HEK293 (cell line): ENCODE measurements at regions not wholly inside any gene's neighbourhood (a gene's known extent, or its start where the extent isn't known, plus 50 kb on each side); places are given as distances from the start of the nearest gene placed in this dataset.

Experiments used
- CTCF ChIA-PET: fragments of 350-600 bp; formaldehyde crosslinking; extraction: SDS; loops from one replicate; lab custom pipeline; 2021; ENCODE audit warnings: antibody characterized with exemption; lab: Yijun Ruan, JAX
- POLR2A ChIA-PET: fragments of 300-600 bp; formaldehyde crosslinking; extraction: SDS; loops from one replicate; lab custom pipeline; 2020; ENCODE audit warnings: antibody characterized with exemption, inconsistent platforms; lab: Yijun Ruan, JAX
- H3K27ac ChIP-seq: fragments of 200-500 bp; sonication (Bioruptor generic); 2 replicates; pipeline ENCODE4 v1.5.1; 2014; ENCODE audit warnings: low read depth, low read length, control low read depth, inconsistent platforms; ENCODE audit errors: extremely low read depth
- H3K36me3 ChIP-seq, 2 experiments: fragments of 200-500 bp in 1 of 2; sonication (Bioruptor generic) in 1 of 2; 1 replicate in 1 of 2; 2 replicates in 1 of 2; pipeline ENCODE4 v1.5.1; 2014 to 2017; ENCODE audit warnings: inconsistent platforms in 2 of 2, low read length in 2 of 2; ENCODE audit not compliant: control insufficient read depth in 2 of 2, insufficient read depth in 1 of 2
- H3K4me1 ChIP-seq: fragments of 200-500 bp; sonication (Bioruptor generic); 2 replicates; pipeline ENCODE4 v1.5.1; 2014; ENCODE audit warnings: mild to moderate bottlenecking, low read length, inconsistent platforms; ENCODE audit not compliant: control insufficient read depth, insufficient read depth
- H3K4me3 ChIP-seq: 2 replicates; pipeline ENCODE4 v1.5.1; 2011; ENCODE audit warnings: low read depth, mild to moderate bottlenecking, control low read depth, low read length, moderate library complexity
- H3K9me3 ChIP-seq: fragments of 200-500 bp; sonication (Bioruptor generic); 2 replicates; pipeline ENCODE4 v1.5.1; 2014; ENCODE audit warnings: low read depth, low read length, inconsistent platforms; ENCODE audit not compliant: control insufficient read depth, insufficient read depth
- ATF2 ChIP-seq: fragments of 450-650 bp; formaldehyde crosslinking; IDR thresholded peaks from 2 replicates; pipeline ENCODE4 v1.5.1; 2016; ENCODE audit warnings: missing biosample characterization, missing genetic modification characterization, low read depth
- ELK4 ChIP-seq: IDR thresholded peaks from 2 replicates; pipeline ENCODE4 v1.6.1; 2011; ENCODE audit warnings: mild to moderate bottlenecking, low read depth, low read length, borderline replicate concordance
- GLIS2 ChIP-seq: fragments of 450-650 bp; formaldehyde crosslinking; IDR thresholded peaks from 2 replicates; pipeline ENCODE4 v1.5.1; 2016; ENCODE audit warnings: missing biosample characterization, missing genetic modification characterization
- OSR2 ChIP-seq: fragments of 450-650 bp; formaldehyde crosslinking; IDR thresholded peaks from 2 replicates; pipeline ENCODE4 v1.5.1; 2016; ENCODE audit warnings: missing biosample characterization, missing genetic modification characterization
- SCRT2 ChIP-seq: fragments of 450-650 bp; formaldehyde crosslinking; IDR thresholded peaks from 2 replicates; pipeline ENCODE4 v1.5.1; 2016; ENCODE audit warnings: missing biosample characterization, missing genetic modification characterization
- SP3 ChIP-seq: fragments of 450-650 bp; formaldehyde crosslinking; IDR thresholded peaks from 2 replicates; pipeline ENCODE4 v1.5.1; 2016; ENCODE audit warnings: missing biosample characterization, missing genetic modification characterization
- ZBTB11 ChIP-seq: fragments of 450-650 bp; formaldehyde crosslinking; conservative IDR thresholded peaks from 2 replicates; pipeline ENCODE4 v1.5.1; 2016; ENCODE audit warnings: low read depth, missing biosample characterization, missing genetic modification characterization
- ZBTB7A ChIP-seq: fragments of 450-650 bp; formaldehyde crosslinking; IDR thresholded peaks from 2 replicates; pipeline ENCODE4 v1.5.1; 2016; ENCODE audit warnings: low read depth, missing biosample characterization, missing genetic modification characterization
- ZNF211 ChIP-seq: fragments of 450-650 bp; formaldehyde crosslinking; IDR thresholded peaks from 2 replicates; pipeline ENCODE4 v1.5.1; 2016; ENCODE audit warnings: low read depth, missing biosample characterization, missing genetic modification characterization
- ZNF239 ChIP-seq: fragments of 450-650 bp; formaldehyde crosslinking; IDR thresholded peaks from 2 replicates; pipeline ENCODE4 v1.5.1; 2016; ENCODE audit warnings: missing biosample characterization, missing genetic modification characterization
- ZNF37A ChIP-seq: fragments of 450-650 bp; IDR thresholded peaks from 2 replicates; pipeline ENCODE4 v1.5.1; 2018; ENCODE audit warnings: missing biosample characterization, missing genetic modification characterization
- ZNF394 ChIP-seq: fragments of 450-650 bp; formaldehyde crosslinking; IDR thresholded peaks from 2 replicates; pipeline ENCODE4 v1.5.1; 2016; ENCODE audit warnings: missing biosample characterization, missing genetic modification characterization, mild to moderate bottlenecking, moderate library complexity, borderline replicate concordance
- ZNF416 ChIP-seq: fragments of 450-650 bp; formaldehyde crosslinking; IDR thresholded peaks from 2 replicates; pipeline ENCODE4 v1.5.1; 2016; ENCODE audit warnings: missing biosample characterization, missing genetic modification characterization
- ZNF529 ChIP-seq: fragments of 450-650 bp; formaldehyde crosslinking; IDR thresholded peaks from 2 replicates; pipeline ENCODE4 v1.5.1; 2017; ENCODE audit warnings: missing genetic modification characterization, missing biosample characterization; ENCODE audit not compliant: insufficient replicate concordance
- ZNF549 ChIP-seq: fragments of 450-650 bp; IDR thresholded peaks from 2 replicates; pipeline ENCODE4 v1.5.1; 2018; ENCODE audit warnings: missing biosample characterization, missing genetic modification characterization, mild to moderate bottlenecking, inconsistent platforms, moderate library complexity
- ZNF747 ChIP-seq: fragments of 450-650 bp; formaldehyde crosslinking; IDR thresholded peaks from 2 replicates; pipeline ENCODE4 v1.5.1; 2016; ENCODE audit warnings: missing biosample characterization, missing genetic modification characterization
- ZSCAN30 ChIP-seq: fragments of 450-650 bp; IDR thresholded peaks from 2 replicates; pipeline ENCODE4 v1.5.1; 2018; ENCODE audit warnings: missing biosample characterization, mild to moderate bottlenecking, missing genetic modification characterization, moderate library complexity
- TF ChIP-seq, protein P1 (sequence below): fragments of 450-650 bp; formaldehyde crosslinking; IDR thresholded peaks from 2 replicates; pipeline ENCODE4 v1.5.1; 2016; ENCODE audit warnings: missing biosample characterization, missing genetic modification characterization

DNA sequence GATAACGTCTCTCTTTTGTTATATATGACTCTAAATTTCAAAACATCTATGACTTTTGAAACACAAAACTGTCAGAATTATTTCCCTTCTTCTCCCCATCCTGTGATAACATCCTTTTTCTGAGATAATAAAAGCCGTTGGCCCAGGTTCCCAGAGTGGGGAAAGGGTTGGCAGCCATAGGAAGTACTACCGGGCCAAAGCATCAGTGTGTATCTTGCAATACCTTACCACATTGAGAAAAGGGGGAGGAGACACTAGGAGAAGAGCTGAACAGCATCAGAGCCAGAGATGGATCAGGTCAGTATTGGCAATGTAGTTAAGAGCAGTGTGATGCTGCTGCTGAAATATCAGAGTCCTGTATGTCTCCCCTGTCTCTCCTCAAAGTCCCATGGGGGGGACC, 210.0 kb upstream of the PROK2 start (continued):
- no peak for TF ChIP-seq SP3

- POLR2A ChIA-PET = no interaction called here
These were observed 209.3 kb upstream of the PROK2 start for GRCh38 chr3:71994203-71994602.

More at GRCh38 chr3:71994203-71994602, 209.3 kb upstream of the PROK2 start:
- TF ChIP-seq ZBTB11 (tag by site-specific recombination) = no peak
- TF ChIP-seq GLIS2 = no peak
- no peak for TF ChIP-seq ZNF211 (tag by site-specific recombination)
- no peak for TF ChIP-seq ELK4
- TF ChIP-seq ATF2 (tag by site-specific recombination) = no peak
- no peak for TF ChIP-seq OSR2 (tag by site-specific recombination)
- no peak for TF ChIP-seq ZNF37A (tag by site-specific recombination)
- no peak for TF ChIP-seq ZNF416 (tag by site-specific recombination)
- TF ChIP-seq ZBTB7A (tag by site-specific recombination) = no peak
- no peak for TF ChIP-seq ZNF549
- no peak for TF ChIP-seq ZNF394 (tag by site-specific recombination)
- TF ChIP-seq, protein P1, sequence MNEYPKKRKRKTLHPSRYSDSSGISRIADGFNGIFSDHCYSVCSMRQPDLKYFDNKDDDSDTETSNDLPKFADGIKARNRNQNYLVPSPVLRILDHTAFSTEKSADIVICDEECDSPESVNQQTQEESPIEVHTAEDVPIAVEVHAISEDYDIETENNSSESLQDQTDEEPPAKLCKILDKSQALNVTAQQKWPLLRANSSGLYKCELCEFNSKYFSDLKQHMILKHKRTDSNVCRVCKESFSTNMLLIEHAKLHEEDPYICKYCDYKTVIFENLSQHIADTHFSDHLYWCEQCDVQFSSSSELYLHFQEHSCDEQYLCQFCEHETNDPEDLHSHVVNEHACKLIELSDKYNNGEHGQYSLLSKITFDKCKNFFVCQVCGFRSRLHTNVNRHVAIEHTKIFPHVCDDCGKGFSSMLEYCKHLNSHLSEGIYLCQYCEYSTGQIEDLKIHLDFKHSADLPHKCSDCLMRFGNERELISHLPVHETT (tag by site-specific recombination) = no peak
- TF ChIP-seq ZNF239 (tag by site-specific recombination) = no peak
- no peak for TF ChIP-seq ZNF747 (tag by site-specific recombination)
- no peak for TF ChIP-seq ZNF529 (tag by site-specific recombination)
- TF ChIP-seq SCRT2 (tag by site-specific recombination) = no peak
- TF ChIP-seq ZSCAN30 (tag by site-specific recombination) = no peak
- Histone ChIP-seq H3K27ac (no peak overlapping the region), H3K4me1 (no peaks in the 10 kb centered on the region), H3K4me3 (no peak overlapping the region), H3K36me3 (no peaks in the 10 kb centered on the region), H3K9me3 (no peaks in the 10 kb centered on the region)
- CTCF ChIA-PET = interaction anchor here (0.6 kb wide), 1 partner anchor 10 kb away, joined by 3 read pairs; no protein-coding TSS in a partner anchor
